Neuronal stem cell (in vitro differentiated cells): ENCODE measurements at regions not wholly inside any gene's neighbourhood (a gene's known extent, or its start where the extent isn't known, plus 50 kb on each side); places are given as distances from the start of the nearest gene placed in this dataset.

Experiments used
- DNase-seq: peaks from one replicate; pipeline ENCODE4 v3.0.0-alpha.2; 2013; ENCODE audit warnings: low spot score
- H2AFZ ChIP-seq: one replicate; pipeline ENCODE4 v1.6.1; 2013; ENCODE audit warnings: mild to moderate bottlenecking, low read length, inconsistent platforms
- H2AK5ac ChIP-seq: 2 replicates; pipeline ENCODE4 v1.6.1; 2013; ENCODE audit warnings: low read depth, mild to moderate bottlenecking, inconsistent platforms, low read length, moderate library complexity, mixed read lengths
- H2BK120ac ChIP-seq: 2 replicates; pipeline ENCODE4 v1.6.1; 2013; ENCODE audit warnings: low read depth, mild to moderate bottlenecking, inconsistent platforms, low read length, moderate library complexity, mixed read lengths
- H2BK12ac ChIP-seq: one replicate; pipeline ENCODE4 v1.6.1; 2013; ENCODE audit warnings: low read length, inconsistent platforms
- H2BK15ac ChIP-seq: 2 replicates; pipeline ENCODE4 v1.6.1; 2013; ENCODE audit warnings: mild to moderate bottlenecking, low read length, inconsistent platforms, mixed read lengths
- H2BK5ac ChIP-seq: one replicate; pipeline ENCODE4 v1.6.1; 2013; ENCODE audit warnings: inconsistent platforms, mild to moderate bottlenecking, low read length, moderate library complexity
- H3K14ac ChIP-seq: one replicate; pipeline ENCODE4 v1.6.1; 2013; ENCODE audit warnings: low read length, inconsistent platforms
- H3K18ac ChIP-seq: 2 replicates; pipeline ENCODE4 v1.6.1; 2013; ENCODE audit warnings: low read length, inconsistent platforms
- H3K23ac ChIP-seq: 2 replicates; pipeline ENCODE4 v1.6.1; 2013; ENCODE audit warnings: low read depth, mild to moderate bottlenecking, mixed read lengths, low read length, inconsistent platforms; ENCODE audit not compliant: poor library complexity
- H3K27ac ChIP-seq: replicated peaks from 3 replicates; pipeline ENCODE4 v1.5.1; 2013; ENCODE audit warnings: low read length, inconsistent platforms
- H3K27me3 ChIP-seq, 3 experiments: 2 replicates each; pipeline ENCODE4 v1.6.1; 2013; ENCODE audit warnings: low read length in 3 of 3, mild to moderate bottlenecking in 2 of 3, inconsistent platforms in 1 of 3, low read depth in 1 of 3, mixed read lengths in 1 of 3, moderate library complexity in 1 of 3; ENCODE audit not compliant: control insufficient read depth in 3 of 3, insufficient read depth in 3 of 3
- H3K36me3 ChIP-seq, 2 donors: replicated peaks in 1 of 2; 2 replicates each; pipeline ENCODE4 v1.6.1; 2013; ENCODE audit warnings: low read length in 2 of 2; ENCODE audit not compliant: control insufficient read depth in 2 of 2, insufficient read depth in 2 of 2
- H3K4ac ChIP-seq: 2 replicates; pipeline ENCODE4 v1.6.1; 2013; ENCODE audit warnings: inconsistent platforms, mild to moderate bottlenecking, low read length, moderate library complexity
- H3K4me1 ChIP-seq, 2 donors: 1 replicate in 1 of 2; 2 replicates in 1 of 2; pipeline ENCODE4 v1.6.1; 2013; ENCODE audit warnings: low read length in 2 of 2, low read depth in 1 of 2; ENCODE audit not compliant: control insufficient read depth in 2 of 2, insufficient read depth in 1 of 2
- H3K4me2 ChIP-seq: one replicate; pipeline ENCODE4 v1.6.1; 2013; ENCODE audit warnings: mild to moderate bottlenecking, low read length, inconsistent platforms; ENCODE audit not compliant: insufficient read depth, poor library complexity, severe bottlenecking
- H3K4me3 ChIP-seq, 2 donors: 2 replicates each; pipeline ENCODE4 v1.5.1; 2013; ENCODE audit warnings: low read length in 2 of 2, mild to moderate bottlenecking in 2 of 2, inconsistent platforms in 1 of 2, moderate library complexity in 1 of 2
- H3K79me1 ChIP-seq: one replicate; pipeline ENCODE4 v1.6.1; 2013; ENCODE audit warnings: low read depth, mild to moderate bottlenecking, inconsistent platforms, low read length, moderate library complexity
- H3K9ac ChIP-seq: one replicate; pipeline ENCODE4 v1.6.1; 2013; ENCODE audit warnings: mild to moderate bottlenecking, low read depth, low read length, inconsistent platforms; ENCODE audit not compliant: poor library complexity
- H3K9me3 ChIP-seq, 2 donors: replicated peaks in 1 of 2; 2 replicates each; pipeline versions ENCODE3 to v1.6.1; 2013; ENCODE audit warnings: low read length in 2 of 2, mild to moderate bottlenecking in 2 of 2, inconsistent platforms in 1 of 2, low read depth in 1 of 2, mixed read lengths in 1 of 2, moderate library complexity in 1 of 2; ENCODE audit not compliant: control insufficient read depth in 2 of 2, insufficient read depth in 1 of 2
- H4K8ac ChIP-seq: one replicate; pipeline ENCODE4 v1.6.1; 2013; ENCODE audit warnings: low read depth, mild to moderate bottlenecking, inconsistent platforms, low read length, moderate library complexity
- H4K91ac ChIP-seq: one replicate; pipeline ENCODE4 v1.6.1; 2013; ENCODE audit warnings: low read length, low read depth, mild to moderate bottlenecking, inconsistent platforms; ENCODE audit not compliant: poor library complexity
- WGBS, 2 donors: extraction: QIAGEN DNeasy Blood & Tissue Kit; methylation state at CpG; one replicate each; pipeline ENCODE4 v1.1.7; 2013; ENCODE audit warnings: missing lambda C conversion rate in 2 of 2, mixed read lengths in 1 of 2; ENCODE audit not compliant: insufficient read length in 2 of 2, insufficient replicate concordance in 1 of 2; ENCODE audit errors: extremely low coverage in 2 of 2; 5-methylcytosine and 5-hydroxymethylcytosine counted together

GRCh38 chr1:213443415-213443814 lies 392.4 kb downstream of the RPS6KC1 start:
- Histone ChIP-seq H3K9ac (no peak overlapping the region), H3K18ac (no peak overlapping the region), H3K14ac (no peak overlapping the region), H3K23ac (no peak overlapping the region), H3K4me3 (no peak overlapping the region), H4K8ac (no peak overlapping the region), H3K79me1 (no peaks in the 10 kb centered on the region), H2BK120ac (no peak overlapping the region), H3K4me1 (peaks cover 0 to 3% of the 10 kb centered on the region in 2 donors), H2AFZ (no peak overlapping the region), H2AK5ac (no peak overlapping the region), H2BK5ac (no peak overlapping the region), H2BK12ac (no peak overlapping the region), H4K91ac (no peak overlapping the region), H3K27ac (no peak overlapping the region), H3K4ac (no peak overlapping the region), H3K4me2 (no peak overlapping the region), H3K9me3 (no peaks in the 10 kb centered on the region), H3K27me3 (no peaks in the 10 kb centered on the region), H3K36me3 (no peaks in the 10 kb centered on the region), H2BK15ac (no peak overlapping the region)
- no CpG with 5 or more reads among the region's 5 CpGs for WGBS, 2 donors
- DNase-seq = no peak

GRCh38 chr1:213444224-213444623 lies 393.2 kb downstream of the RPS6KC1 start:
- H2BK12ac ChIP-seq = no peak overlapping the region
- no peak overlapping the region for H2BK5ac ChIP-seq
- H3K27ac ChIP-seq = no peak overlapping the region
- no peak overlapping the region for H2BK120ac ChIP-seq
- H2AK5ac ChIP-seq = no peak overlapping the region
- H3K9me3 ChIP-seq = no peaks in the 10 kb centered on the region
- H3K18ac ChIP-seq = no peak overlapping the region
- H3K79me1 ChIP-seq = no peaks in the 10 kb centered on the region
- no peaks in the 10 kb centered on the region for H3K36me3 ChIP-seq
- H2BK15ac ChIP-seq = no peak overlapping the region
- DNase-seq = no peak
- H3K23ac ChIP-seq = no peak overlapping the region
- no peak overlapping the region for H3K4me2 ChIP-seq
- WGBS, 2 donors = no CpG with 5 or more reads among the region's 6 CpGs
- H3K9ac ChIP-seq = no peak overlapping the region
- no peaks in the 10 kb centered on the region for H3K27me3 ChIP-seq
- H3K14ac ChIP-seq = no peak overlapping the region
- H4K91ac ChIP-seq = no peak overlapping the region
- no peak overlapping the region for H3K4ac ChIP-seq
- H3K4me3 ChIP-seq = no peak overlapping the region
- H2AFZ ChIP-seq = no peak overlapping the region
- H3K4me1 ChIP-seq = peaks cover 0 to 3% of the 10 kb centered on the region in 2 donors
- H4K8ac ChIP-seq = no peak overlapping the region

DNA sequence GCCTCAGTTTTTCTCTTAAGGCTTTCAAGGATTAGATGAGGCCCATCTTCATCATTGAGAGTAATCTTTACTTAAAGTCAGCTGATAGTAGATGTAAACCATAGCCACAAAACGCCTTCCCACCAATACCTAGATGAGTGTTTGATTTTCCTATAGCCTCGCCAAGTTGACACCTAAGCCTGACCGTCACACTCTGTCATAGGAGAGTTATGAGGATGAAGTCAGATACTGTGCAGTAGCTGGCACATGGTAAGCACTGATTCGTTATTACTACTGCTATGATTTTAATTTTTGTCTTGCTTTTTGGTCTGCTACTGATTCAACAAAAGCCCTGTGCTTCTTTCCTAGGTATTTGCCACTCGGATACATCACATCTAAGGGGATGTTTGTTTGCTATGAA lies 395.5 kb downstream of the RPS6KC1 start:
- Histone ChIP-seq H3K9ac (no peak overlapping the region), H3K4me3 (no peak overlapping the region), H4K91ac (no peak overlapping the region), H3K4me2 (no peak overlapping the region), H2AK5ac (no peak overlapping the region), H3K27ac (no peak overlapping the region), H3K9me3 (no peaks in the 10 kb centered on the region), H2BK120ac (no peak overlapping the region), H2BK12ac (no peak overlapping the region), H2BK15ac (no peak overlapping the region), H3K14ac (no peak overlapping the region), H3K79me1 (no peaks in the 10 kb centered on the region), H3K36me3 (no peaks in the 10 kb centered on the region), H4K8ac (no peak overlapping the region), H3K23ac (no peak overlapping the region), H3K4ac (no peak overlapping the region), H3K18ac (no peak overlapping the region), H3K4me1 (peaks cover 0 to 3% of the 10 kb centered on the region in 2 donors), H3K27me3 (no peaks in the 10 kb centered on the region), H2BK5ac (no peak overlapping the region), H2AFZ (no peak overlapping the region)
- DNase-seq = no peak
- WGBS, 2 donors = no CpG with 5 or more reads among the region's 5 CpGs

- Histone ChIP-seq H2BK5ac (no peak overlapping the region), H2AK5ac (no peak overlapping the region), H3K27ac (no peak overlapping the region), H2AFZ (no peak overlapping the region), H2BK15ac (no peak overlapping the region), H2BK120ac (no peak overlapping the region), H4K91ac (no peak overlapping the region), H3K4ac (no peak overlapping the region), H3K36me3 (no peaks in the 10 kb centered on the region), H4K8ac (no peak overlapping the region), H3K4me3 (no peak overlapping the region), H3K4me2 (no peak overlapping the region), H3K9me3 (no peaks in the 10 kb centered on the region), H3K79me1 (no peaks in the 10 kb centered on the region), H3K14ac (no peak overlapping the region), H2BK12ac (no peak overlapping the region), H3K4me1 (peaks cover 0 to 3% of the 10 kb centered on the region in 2 donors), H3K23ac (no peak overlapping the region), H3K18ac (no peak overlapping the region), H3K9ac (no peak overlapping the region), H3K27me3 (no peaks in the 10 kb centered on the region)
- WGBS, 2 donors = no CpG with 5 or more reads among the region's 9 CpGs
- DNase-seq = no peak
These were observed 397.3 kb downstream of the RPS6KC1 start for GRCh38 chr1:213448360-213448759.
